CD4-positive, alpha-beta T cell treated with Interleukin-2 at 100 ng/mL for 4 hours (primary cell): ENCODE measurements at regions not wholly inside any gene's neighbourhood (a gene's known extent, or its start where the extent isn't known, plus 50 kb on each side); places are given as distances from the start of the nearest gene placed in this dataset.
"Not testable (repeated sequence)": the region's sequence is repeated elsewhere in the genome, so short reads cannot be mapped to it uniquely, and the experiment has no call there.

Experiments used
- DNase-seq: peaks from one replicate; pipeline ENCODE4 v3.0.0-alpha.2; 2020; ENCODE audit warnings: low spot score

- DNase-seq, result no peak
These were observed 261.1 kb upstream of the TRIB2 start for GRCh38 chr2:12455661-12456060.

GRCh38 chr2:12456293-12457106 lies 260.2 kb upstream of the TRIB2 start:
- peak; percentile 60 for DNase-seq

- no peak for DNase-seq
These were observed 258.9 kb upstream of the TRIB2 start for GRCh38 chr2:12457831-12458230.

- DNase-seq, result no peak
These were observed 253.5 kb upstream of the TRIB2 start for GRCh38 chr2:12463189-12463588.

DNA sequence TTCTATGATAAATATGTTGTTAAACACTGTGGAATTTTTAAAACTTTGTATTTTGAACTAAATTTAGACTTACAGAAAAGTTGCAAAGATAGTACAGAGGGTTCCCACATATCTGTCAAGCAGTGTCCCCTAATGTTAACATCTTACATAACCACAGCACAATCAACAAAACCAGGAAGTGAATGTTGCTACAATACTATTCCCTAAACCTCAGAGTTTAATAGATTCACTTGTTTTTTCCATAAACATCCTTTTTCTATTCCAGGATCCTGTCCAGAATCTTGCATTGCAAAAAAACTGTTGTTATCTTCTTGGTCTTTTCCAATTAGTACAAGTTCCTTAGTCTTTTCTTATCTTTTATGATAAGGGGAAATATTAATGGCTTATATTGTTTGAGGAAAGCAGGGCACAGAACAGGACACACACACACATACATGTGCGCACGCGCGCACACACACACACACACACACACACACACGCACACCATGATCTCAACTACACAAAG lies 251.1 kb upstream of the TRIB2 start:
- no peak for DNase-seq

- DNase-seq, result no peak
These were observed 249.4 kb upstream of the TRIB2 start for GRCh38 chr2:12467303-12467702.

GRCh38 chr2:12469141-12469561 lies 247.6 kb upstream of the TRIB2 start:
- no peak for DNase-seq

DNA sequence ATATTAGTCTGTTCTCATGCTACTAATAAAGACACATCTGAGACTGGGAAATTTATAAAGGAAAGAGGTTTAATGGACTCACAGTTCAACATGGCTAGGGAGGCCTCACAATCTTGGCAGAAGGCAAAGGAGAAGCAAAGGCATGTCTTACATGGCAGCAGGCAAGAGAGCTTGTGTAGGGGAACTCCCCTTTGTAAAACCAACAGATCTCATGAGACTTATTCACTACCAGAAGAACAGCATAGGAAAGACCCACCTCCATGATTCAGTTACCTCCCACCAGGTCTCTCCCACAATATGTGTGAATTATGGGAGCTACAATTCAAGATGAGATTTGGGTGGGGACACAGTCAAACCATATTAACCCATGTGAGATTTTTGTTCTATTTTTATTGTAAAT lies 244.5 kb upstream of the TRIB2 start:
- not testable (repeated sequence) for DNase-seq

DNA sequence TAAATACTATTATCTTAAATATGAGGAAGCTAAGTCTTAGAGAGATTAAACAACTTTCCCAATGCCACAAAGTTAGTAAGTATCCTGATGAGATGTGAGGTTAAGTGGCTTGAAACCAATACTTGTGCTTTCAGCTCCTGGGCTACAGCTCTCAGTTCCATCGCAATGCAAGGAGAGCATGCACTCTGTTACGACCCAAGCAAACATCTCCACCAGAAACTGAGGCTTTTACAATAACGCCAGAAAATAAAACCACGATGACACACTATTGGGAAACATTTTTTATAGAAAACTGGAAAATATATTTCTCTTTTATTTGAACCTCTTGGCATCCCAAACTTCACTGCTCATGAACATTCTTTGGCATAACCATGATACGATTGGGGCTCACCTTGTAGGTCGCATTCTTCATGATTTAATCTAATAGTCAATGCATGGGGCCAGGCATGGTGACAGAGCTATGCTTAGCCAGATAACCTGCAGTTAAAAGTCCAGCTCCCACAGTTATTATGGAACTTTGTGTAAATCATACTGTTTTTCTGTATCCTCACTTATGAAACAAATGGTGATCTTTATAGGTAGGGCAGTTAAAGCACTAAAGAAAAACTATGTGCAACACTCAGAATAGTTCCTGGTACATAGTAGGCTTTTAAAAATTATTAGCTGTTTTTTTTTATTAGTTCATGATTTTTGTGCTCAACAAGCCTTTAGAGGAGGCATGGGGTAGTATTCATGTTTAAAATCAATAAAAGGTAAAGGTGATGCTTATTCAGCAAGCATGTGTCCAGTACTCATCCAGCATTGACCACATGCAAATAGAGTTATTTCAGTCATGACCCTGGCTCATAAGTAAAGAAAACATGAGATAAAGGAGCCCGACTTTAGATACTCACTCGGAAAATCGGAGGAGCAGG lies 238.3 kb upstream of the TRIB2 start:
- no peak for DNase-seq

DNA sequence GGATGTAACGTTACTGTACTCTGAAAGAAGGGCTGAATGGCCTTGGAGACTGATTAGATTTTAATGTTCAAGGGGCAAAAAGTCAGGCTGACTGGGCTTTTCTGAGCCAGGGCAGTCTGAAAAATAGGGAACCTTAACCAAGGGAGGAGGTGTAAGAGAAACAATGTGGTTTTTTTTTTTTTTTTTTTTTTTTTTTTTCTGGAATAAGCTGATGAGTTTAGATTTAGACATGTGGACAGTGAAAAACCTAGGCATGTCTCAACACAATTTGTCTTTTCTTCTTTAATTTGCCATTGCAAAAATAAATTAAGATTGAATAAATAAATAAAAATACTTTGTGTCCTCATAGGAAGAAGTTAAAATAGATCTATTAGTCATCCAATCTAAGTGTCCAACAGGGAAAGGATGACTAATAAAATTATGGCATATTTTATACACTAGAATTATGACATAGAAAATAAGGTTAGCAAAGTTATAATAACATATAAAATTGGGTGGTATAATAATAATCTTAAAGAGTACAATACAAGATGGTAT lies 237.6 kb upstream of the TRIB2 start:
- DNase-seq, result no peak

DNA sequence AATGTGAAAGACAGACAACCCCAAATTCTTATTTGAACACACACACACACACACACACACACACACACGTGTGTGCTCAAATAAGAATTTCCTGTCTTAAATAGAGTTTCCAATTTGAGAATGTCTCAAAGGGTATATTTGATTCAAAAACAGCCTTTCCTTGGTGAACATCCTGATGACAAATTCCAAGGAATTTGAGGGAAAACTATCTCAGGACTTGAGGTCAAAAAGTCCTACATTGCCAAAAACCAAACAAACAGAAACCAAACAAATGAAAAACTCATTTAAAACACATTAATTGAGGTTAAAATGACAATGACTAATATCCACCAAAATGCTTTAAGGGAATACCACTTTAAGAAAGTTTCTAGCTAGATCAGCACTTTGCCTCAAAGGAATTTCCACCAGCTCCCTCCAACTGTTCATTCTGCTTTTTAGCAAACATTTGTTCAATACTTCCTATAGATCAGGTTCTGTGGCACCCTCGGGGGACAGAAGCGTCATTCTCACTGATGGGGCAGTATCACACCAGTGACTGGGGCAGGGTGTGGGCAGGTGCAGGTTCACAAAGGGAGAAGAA lies 232.1 kb upstream of the TRIB2 start:
- no peak for DNase-seq

DNA sequence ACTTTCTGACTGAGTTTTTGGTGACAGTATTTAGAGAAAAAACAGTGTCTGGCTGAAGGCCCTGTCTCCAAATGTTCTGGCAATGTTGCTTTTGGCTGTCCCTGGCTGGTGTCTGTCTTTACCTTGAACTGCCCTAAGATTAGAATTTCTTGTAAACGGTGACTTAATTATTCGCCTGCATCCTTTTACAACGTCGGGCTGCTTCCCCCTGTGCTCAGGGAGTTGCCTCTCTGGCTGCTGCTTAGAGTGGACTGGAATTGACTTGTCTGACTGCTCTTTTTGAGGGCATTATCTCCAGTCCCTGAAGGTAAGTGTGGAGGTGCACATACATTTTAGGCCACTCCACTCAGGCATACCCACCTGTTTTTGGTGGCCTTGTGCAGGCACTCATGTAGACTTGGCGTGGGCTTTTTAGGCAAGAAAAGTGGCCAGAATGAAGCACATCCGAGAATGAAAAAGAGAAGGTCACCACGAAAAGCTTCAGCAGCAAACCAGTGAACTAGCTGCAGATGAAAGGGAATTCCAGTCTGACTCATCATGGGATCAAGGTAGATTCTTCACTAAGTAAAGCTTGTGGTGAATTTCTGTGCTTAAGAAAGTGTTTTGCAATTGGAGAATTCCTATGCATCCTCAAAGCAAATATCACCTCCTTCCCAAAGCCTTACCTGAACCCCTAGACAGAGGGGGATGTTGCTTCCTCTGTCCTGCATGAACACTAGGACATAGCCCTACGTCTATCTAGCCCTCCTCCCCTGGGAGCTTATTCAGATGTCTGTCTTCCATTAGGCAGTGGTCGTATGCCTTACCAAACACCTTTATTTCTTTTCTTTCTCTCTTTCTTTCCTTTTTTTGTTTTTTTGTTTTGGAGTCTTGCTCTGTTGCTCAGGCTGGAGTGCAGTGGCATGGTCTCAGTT lies 230.3 kb upstream of the TRIB2 start:
- no peak for DNase-seq

GRCh38 chr2:12487253-12488004 lies 229.3 kb upstream of the TRIB2 start:
- no peak for DNase-seq

- DNase-seq, result peak; percentile 64
These were observed 228.1 kb upstream of the TRIB2 start for GRCh38 chr2:12488352-12489318.

- DNase-seq, result no peak
These were observed 226.1 kb upstream of the TRIB2 start for GRCh38 chr2:12490641-12491040.

DNA sequence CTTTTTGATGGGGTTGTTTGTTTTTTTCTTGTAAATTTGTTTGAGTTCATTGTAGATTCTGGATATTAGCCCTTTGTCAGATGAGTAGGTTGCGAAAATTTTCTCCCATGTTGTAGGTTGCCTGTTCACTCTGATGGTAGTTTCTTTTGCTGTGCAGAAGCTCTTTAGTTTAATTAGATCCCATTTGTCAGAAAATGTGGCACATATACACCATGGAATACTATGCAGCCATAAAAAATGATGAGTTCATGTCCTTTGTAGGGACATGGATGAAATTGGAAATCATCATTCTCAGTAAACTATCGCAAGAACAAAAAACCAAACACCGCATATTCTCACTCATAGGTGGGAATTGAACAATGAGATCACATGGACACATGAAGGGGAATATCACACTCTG lies 224.4 kb upstream of the TRIB2 start:
- DNase-seq, result not testable (repeated sequence)

GRCh38 chr2:12493031-12493513 lies 223.7 kb upstream of the TRIB2 start:
- peak; percentile 64 for DNase-seq

- DNase-seq, result peak; percentile 47
These were observed 221.4 kb upstream of the TRIB2 start for GRCh38 chr2:12495247-12495868.

DNA sequence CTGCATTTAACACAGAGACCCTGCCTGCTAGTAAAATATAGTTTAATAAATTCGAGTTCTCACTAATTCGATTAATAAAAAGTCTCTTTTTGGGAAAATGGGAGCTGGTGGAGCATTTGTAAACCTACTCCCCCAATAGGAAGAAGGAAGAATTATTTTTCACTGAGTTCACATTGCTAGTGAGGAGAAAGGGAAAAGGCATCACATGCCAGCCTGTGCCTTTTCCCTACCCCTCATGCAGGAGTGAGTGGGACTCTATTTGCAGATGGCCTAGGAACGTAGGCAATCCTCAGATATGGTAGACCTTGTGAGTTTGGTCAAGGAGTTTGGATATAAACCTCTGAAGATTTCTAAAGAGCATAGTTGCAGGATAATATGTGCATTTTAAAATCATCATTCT lies 218.4 kb upstream of the TRIB2 start:
- DNase-seq, result no peak
